Neuronal stem cell (in vitro differentiated cells): ENCODE measurements at regions not wholly inside any gene's neighbourhood (a gene's known extent, or its start where the extent isn't known, plus 50 kb on each side); places are given as distances from the start of the nearest gene placed in this dataset.

Experiments
- DNase-seq: peaks from one replicate; pipeline ENCODE4 v3.0.0-alpha.2; 2013; ENCODE audit warnings: low spot score
- H2AFZ ChIP-seq: one replicate; pipeline ENCODE4 v1.6.1; 2013; ENCODE audit warnings: mild to moderate bottlenecking, low read length, inconsistent platforms
- H2AK5ac ChIP-seq: 2 replicates; pipeline ENCODE4 v1.6.1; 2013; ENCODE audit warnings: low read depth, mild to moderate bottlenecking, inconsistent platforms, low read length, moderate library complexity, mixed read lengths
- H2BK120ac ChIP-seq: 2 replicates; pipeline ENCODE4 v1.6.1; 2013; ENCODE audit warnings: low read depth, mild to moderate bottlenecking, inconsistent platforms, low read length, moderate library complexity, mixed read lengths
- H2BK12ac ChIP-seq: one replicate; pipeline ENCODE4 v1.6.1; 2013; ENCODE audit warnings: low read length, inconsistent platforms
- H2BK15ac ChIP-seq: 2 replicates; pipeline ENCODE4 v1.6.1; 2013; ENCODE audit warnings: mild to moderate bottlenecking, low read length, inconsistent platforms, mixed read lengths
- H2BK5ac ChIP-seq: one replicate; pipeline ENCODE4 v1.6.1; 2013; ENCODE audit warnings: inconsistent platforms, mild to moderate bottlenecking, low read length, moderate library complexity
- H3K14ac ChIP-seq: one replicate; pipeline ENCODE4 v1.6.1; 2013; ENCODE audit warnings: low read length, inconsistent platforms
- H3K18ac ChIP-seq: 2 replicates; pipeline ENCODE4 v1.6.1; 2013; ENCODE audit warnings: low read length, inconsistent platforms
- H3K23ac ChIP-seq: 2 replicates; pipeline ENCODE4 v1.6.1; 2013; ENCODE audit warnings: low read depth, mild to moderate bottlenecking, mixed read lengths, low read length, inconsistent platforms; ENCODE audit not compliant: poor library complexity
- H3K27ac ChIP-seq: replicated peaks from 3 replicates; pipeline ENCODE4 v1.5.1; 2013; ENCODE audit warnings: low read length, inconsistent platforms
- H3K27me3 ChIP-seq, 3 experiments: 2 replicates each; pipeline ENCODE4 v1.6.1; 2013; ENCODE audit warnings: low read length in 3 of 3, mild to moderate bottlenecking in 2 of 3, inconsistent platforms in 1 of 3, low read depth in 1 of 3, mixed read lengths in 1 of 3, moderate library complexity in 1 of 3; ENCODE audit not compliant: control insufficient read depth in 3 of 3, insufficient read depth in 3 of 3
- H3K36me3 ChIP-seq, 2 donors: replicated peaks in 1 of 2; 2 replicates each; pipeline ENCODE4 v1.6.1; 2013; ENCODE audit warnings: low read length in 2 of 2; ENCODE audit not compliant: control insufficient read depth in 2 of 2, insufficient read depth in 2 of 2
- H3K4ac ChIP-seq: 2 replicates; pipeline ENCODE4 v1.6.1; 2013; ENCODE audit warnings: inconsistent platforms, mild to moderate bottlenecking, low read length, moderate library complexity
- H3K4me1 ChIP-seq, 2 donors: 1 replicate in 1 of 2; 2 replicates in 1 of 2; pipeline ENCODE4 v1.6.1; 2013; ENCODE audit warnings: low read length in 2 of 2, low read depth in 1 of 2; ENCODE audit not compliant: control insufficient read depth in 2 of 2, insufficient read depth in 1 of 2
- H3K4me2 ChIP-seq: one replicate; pipeline ENCODE4 v1.6.1; 2013; ENCODE audit warnings: mild to moderate bottlenecking, low read length, inconsistent platforms; ENCODE audit not compliant: insufficient read depth, poor library complexity, severe bottlenecking
- H3K4me3 ChIP-seq, 2 donors: 2 replicates each; pipeline ENCODE4 v1.5.1; 2013; ENCODE audit warnings: low read length in 2 of 2, mild to moderate bottlenecking in 2 of 2, inconsistent platforms in 1 of 2, moderate library complexity in 1 of 2
- H3K79me1 ChIP-seq: one replicate; pipeline ENCODE4 v1.6.1; 2013; ENCODE audit warnings: low read depth, mild to moderate bottlenecking, inconsistent platforms, low read length, moderate library complexity
- H3K9ac ChIP-seq: one replicate; pipeline ENCODE4 v1.6.1; 2013; ENCODE audit warnings: mild to moderate bottlenecking, low read depth, low read length, inconsistent platforms; ENCODE audit not compliant: poor library complexity
- H3K9me3 ChIP-seq, 2 donors: replicated peaks in 1 of 2; 2 replicates each; pipeline versions ENCODE3 to v1.6.1; 2013; ENCODE audit warnings: low read length in 2 of 2, mild to moderate bottlenecking in 2 of 2, inconsistent platforms in 1 of 2, low read depth in 1 of 2, mixed read lengths in 1 of 2, moderate library complexity in 1 of 2; ENCODE audit not compliant: control insufficient read depth in 2 of 2, insufficient read depth in 1 of 2
- H4K8ac ChIP-seq: one replicate; pipeline ENCODE4 v1.6.1; 2013; ENCODE audit warnings: low read depth, mild to moderate bottlenecking, inconsistent platforms, low read length, moderate library complexity
- H4K91ac ChIP-seq: one replicate; pipeline ENCODE4 v1.6.1; 2013; ENCODE audit warnings: low read length, low read depth, mild to moderate bottlenecking, inconsistent platforms; ENCODE audit not compliant: poor library complexity
- WGBS, 2 donors: extraction: QIAGEN DNeasy Blood & Tissue Kit; methylation state at CpG; one replicate each; pipeline ENCODE4 v1.1.7; 2013; ENCODE audit warnings: missing lambda C conversion rate in 2 of 2, mixed read lengths in 1 of 2; ENCODE audit not compliant: insufficient read length in 2 of 2, insufficient replicate concordance in 1 of 2; ENCODE audit errors: extremely low coverage in 2 of 2; 5-methylcytosine and 5-hydroxymethylcytosine counted together

DNA sequence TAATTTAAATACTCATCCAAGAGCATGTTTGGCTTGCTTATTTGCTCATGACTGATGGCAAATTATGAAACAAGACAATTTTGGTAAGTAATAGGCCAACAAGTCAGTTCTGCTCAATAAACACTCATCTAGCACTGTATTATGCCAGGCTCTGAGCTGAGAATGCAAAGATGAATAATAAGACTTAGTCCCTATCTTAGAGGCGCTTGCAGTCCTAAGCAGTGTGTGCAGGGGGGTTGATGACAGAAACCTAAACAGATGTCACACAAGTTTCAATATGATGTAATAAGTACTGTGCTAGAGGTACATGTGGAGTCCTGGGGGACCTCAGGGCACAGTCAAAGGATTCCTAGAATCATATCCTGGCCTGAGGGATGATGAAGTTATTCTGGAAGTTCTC lies 287.6 kb upstream of the ADRA1B start:
- no peak overlapping the region for H3K4me2 ChIP-seq
- H4K91ac ChIP-seq: no peak overlapping the region
- no peak overlapping the region for H3K27ac ChIP-seq
- no peaks in the 10 kb centered on the region for H3K4me1 ChIP-seq
- no peak overlapping the region for H2BK12ac ChIP-seq
- H3K79me1 ChIP-seq: no peaks in the 10 kb centered on the region
- H3K4ac ChIP-seq: no peak overlapping the region
- H4K8ac ChIP-seq: no peak overlapping the region
- no peak for DNase-seq
- H2AK5ac ChIP-seq: no peak overlapping the region
- H3K18ac ChIP-seq: no peak overlapping the region
- H2BK15ac ChIP-seq: no peak overlapping the region
- H3K14ac ChIP-seq: no peak overlapping the region
- H2BK5ac ChIP-seq: no peak overlapping the region
- H3K27me3 ChIP-seq: no peaks in the 10 kb centered on the region
- H2AFZ ChIP-seq: no peak overlapping the region
- no peak overlapping the region for H2BK120ac ChIP-seq
- WGBS, 2 donors: no CpG with 5 or more reads among the region's 1 CpG
- H3K23ac ChIP-seq: no peak overlapping the region
- no peak overlapping the region for H3K4me3 ChIP-seq
- H3K9me3 ChIP-seq: no peaks in the 10 kb centered on the region
- no peaks in the 10 kb centered on the region for H3K36me3 ChIP-seq
- H3K9ac ChIP-seq: no peak overlapping the region

DNA sequence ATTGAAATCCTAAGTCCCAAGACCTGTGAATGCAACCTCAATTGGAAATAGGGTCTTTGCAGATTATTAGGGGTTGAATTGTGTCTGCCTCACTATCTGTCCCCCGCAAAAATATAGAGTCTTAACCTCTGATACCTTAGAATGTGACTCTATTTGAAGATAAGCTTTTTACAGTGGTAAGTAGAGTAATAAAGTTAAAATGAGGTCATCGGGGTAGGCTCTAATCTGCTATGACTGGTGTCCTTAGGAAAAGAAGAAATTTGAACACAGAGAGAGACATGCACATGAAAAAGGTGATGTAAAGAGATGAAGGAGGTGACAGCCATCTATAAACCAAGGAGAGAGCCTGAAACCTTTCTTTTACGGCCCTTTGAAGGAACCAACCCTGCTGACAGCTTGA lies 287.1 kb upstream of the ADRA1B start:
- no peak overlapping the region for H3K9ac ChIP-seq
- WGBS, 2 donors: no CpG with 5 or more reads among the region's 3 CpGs
- H3K79me1 ChIP-seq: no peaks in the 10 kb centered on the region

DNA sequence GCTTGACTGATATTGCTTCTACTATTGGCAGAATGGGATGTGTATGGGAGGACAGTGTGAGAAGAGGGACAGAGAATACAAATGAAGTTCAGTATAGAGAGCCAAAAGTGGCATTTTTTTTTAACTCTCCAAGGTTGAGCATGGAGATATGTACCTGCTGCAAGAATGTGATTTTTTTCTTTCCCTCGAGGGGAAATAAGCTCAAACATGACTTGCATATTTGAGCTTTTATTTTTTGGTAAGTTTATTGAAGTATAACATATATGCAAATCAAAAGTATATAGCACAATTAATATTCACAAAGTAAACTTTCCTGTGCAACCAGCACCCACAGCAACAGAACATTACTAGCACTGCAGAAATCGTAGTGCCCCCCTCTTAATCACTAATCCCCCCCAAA lies 285.7 kb upstream of the ADRA1B start:
- Histone ChIP-seq H3K27ac (no peak overlapping the region), H3K27me3 (no peaks in the 10 kb centered on the region), H3K9ac (no peak overlapping the region), H2BK120ac (no peak overlapping the region), H3K4me1 (no peaks in the 10 kb centered on the region), H3K36me3 (no peaks in the 10 kb centered on the region), H3K23ac (no peak overlapping the region), H4K8ac (no peak overlapping the region), H2AK5ac (no peak overlapping the region), H3K4me3 (no peak overlapping the region), H2BK15ac (no peak overlapping the region), H3K79me1 (no peaks in the 10 kb centered on the region), H3K14ac (no peak overlapping the region), H3K9me3 (no peaks in the 10 kb centered on the region), H3K4ac (no peak overlapping the region), H3K4me2 (no peak overlapping the region), H2BK5ac (no peak overlapping the region), H3K18ac (no peak overlapping the region), H4K91ac (no peak overlapping the region), H2AFZ (no peak overlapping the region), H2BK12ac (no peak overlapping the region)
- DNase-seq: no peak
- no CpG with 5 or more reads among the region's 2 CpGs for WGBS, 2 donors

More for the DNA sequence above, 287.1 kb upstream of the ADRA1B start:
- H3K4me1 ChIP-seq: no peaks in the 10 kb centered on the region
- H3K27ac ChIP-seq: no peak overlapping the region
- no peak overlapping the region for H2BK120ac ChIP-seq
- H2AK5ac ChIP-seq: no peak overlapping the region
- no peak overlapping the region for H3K14ac ChIP-seq
- no peak overlapping the region for H3K18ac ChIP-seq
- no peak overlapping the region for H4K8ac ChIP-seq
- H2BK5ac ChIP-seq: no peak overlapping the region
- H3K4me2 ChIP-seq: no peak overlapping the region
- H3K4ac ChIP-seq: no peak overlapping the region
- no peak overlapping the region for H2BK12ac ChIP-seq
- no peaks in the 10 kb centered on the region for H3K9me3 ChIP-seq
- H3K4me3 ChIP-seq: no peak overlapping the region
- H2AFZ ChIP-seq: no peak overlapping the region
- no peaks in the 10 kb centered on the region for H3K36me3 ChIP-seq
- DNase-seq: no peak
- H2BK15ac ChIP-seq: no peak overlapping the region
- H3K23ac ChIP-seq: no peak overlapping the region
- H4K91ac ChIP-seq: no peak overlapping the region
- no peaks in the 10 kb centered on the region for H3K27me3 ChIP-seq

DNA sequence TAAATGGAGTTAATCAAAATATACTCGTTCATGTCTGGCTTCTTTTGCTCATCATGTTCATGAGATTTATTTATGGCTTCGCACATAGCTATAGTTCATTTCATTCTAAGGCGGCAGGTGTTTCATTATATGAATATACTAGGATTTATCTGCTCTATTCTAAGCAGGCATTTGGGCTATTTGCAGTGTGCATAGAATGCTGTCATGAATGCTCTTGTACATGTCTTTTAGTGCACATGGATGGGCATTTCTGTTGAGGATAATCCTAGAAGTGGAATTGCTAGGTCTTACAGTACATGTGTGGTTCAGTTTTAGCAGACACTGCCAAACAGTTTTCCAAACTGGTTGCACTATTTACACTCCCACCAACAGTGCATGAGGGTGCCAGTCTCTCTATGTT lies 285.3 kb upstream of the ADRA1B start:
- no peak for DNase-seq
- H2BK12ac ChIP-seq: no peak overlapping the region
- no peak overlapping the region for H3K14ac ChIP-seq
- no peak overlapping the region for H3K4ac ChIP-seq
- no peak overlapping the region for H2BK5ac ChIP-seq
- H3K18ac ChIP-seq: no peak overlapping the region
- no peak overlapping the region for H2BK15ac ChIP-seq
- no peak overlapping the region for H3K9ac ChIP-seq
- H2BK120ac ChIP-seq: no peak overlapping the region
- H3K27me3 ChIP-seq: no peaks in the 10 kb centered on the region
- H3K4me2 ChIP-seq: no peak overlapping the region
- H3K9me3 ChIP-seq: no peaks in the 10 kb centered on the region
- H2AFZ ChIP-seq: no peak overlapping the region
- no peak overlapping the region for H3K27ac ChIP-seq
- no peak overlapping the region for H3K23ac ChIP-seq
- no CpG with 5 or more reads among the region's 3 CpGs for WGBS, 2 donors
- H2AK5ac ChIP-seq: no peak overlapping the region
- H3K79me1 ChIP-seq: no peaks in the 10 kb centered on the region
- no peaks in the 10 kb centered on the region for H3K4me1 ChIP-seq
- H4K91ac ChIP-seq: no peak overlapping the region
- H3K36me3 ChIP-seq: no peaks in the 10 kb centered on the region
- H3K4me3 ChIP-seq: no peak overlapping the region
- no peak overlapping the region for H4K8ac ChIP-seq
